ENCODE measurements at regions not wholly inside any gene's neighbourhood (a gene's known extent, or its start where the extent isn't known, plus 50 kb on each side); places are given as distances from the start of the nearest gene placed in this dataset.
A peak's percentile ranks its signal among the peaks of the same experiment; 100 is the strongest.

GRCh38 chr4:159950707-159951106 lies 847.8 kb downstream of the RAPGEF2 start:
- DNase-seq: peak; percentile 61

- DNase-seq: no peak
Measured at GRCh38 chr4:159966746-159967145, 863.9 kb downstream of the RAPGEF2 start.

GRCh38 chr4:159976871-159977482 lies 874.1 kb downstream of the RAPGEF2 start:
- peak; percentile 14 for DNase-seq

- DNase-seq: no peak
Measured at GRCh38 chr4:159977907-159978617, 875.2 kb downstream of the RAPGEF2 start.

GRCh38 chr4:159979351-159979750 lies 876.5 kb downstream of the RAPGEF2 start:
- no peak for DNase-seq

- no peak for DNase-seq
Measured at GRCh38 chr4:159979953-159980352, 877.1 kb downstream of the RAPGEF2 start.

GRCh38 chr4:159980826-159981468 lies 878.1 kb downstream of the RAPGEF2 start:
- DNase-seq: no peak

GRCh38 chr4:159981469-159981856 lies 878.6 kb downstream of the RAPGEF2 start:
- no peak for DNase-seq

- DNase-seq: no peak
Measured at GRCh38 chr4:159983082-159983481, 880.2 kb downstream of the RAPGEF2 start.

GRCh38 chr4:160009656-160010493 lies 907.0 kb downstream of the RAPGEF2 start:
- no peak for DNase-seq

- peak; percentile 21 for DNase-seq
Measured at GRCh38 chr4:160019936-160020335, 917.1 kb downstream of the RAPGEF2 start.

GRCh38 chr4:160020804-160021203 lies 917.9 kb downstream of the RAPGEF2 start:
- peak; percentile 80 for DNase-seq

GRCh38 chr4:160021870-160022269 lies 919.0 kb downstream of the RAPGEF2 start:
- no peak for DNase-seq

- peak; percentile 81 for DNase-seq
Measured at GRCh38 chr4:160026721-160027120, 923.8 kb downstream of the RAPGEF2 start.

- no peak for DNase-seq
Measured at GRCh38 chr4:160034501-160034900, 931.6 kb downstream of the RAPGEF2 start.

- DNase-seq: no peak
Measured at GRCh38 chr4:160038615-160039014, 935.7 kb downstream of the RAPGEF2 start.

- DNase-seq: no peak
Measured at GRCh38 chr4:160044693-160045092, 941.8 kb downstream of the RAPGEF2 start.

- DNase-seq: no peak
Measured at GRCh38 chr4:160082432-160083207, 979.7 kb downstream of the RAPGEF2 start.

- DNase-seq: no peak
Measured at GRCh38 chr4:160091631-160092030, 988.8 kb downstream of the RAPGEF2 start.

GRCh38 chr4:160100316-160100715 lies 997.4 kb downstream of the RAPGEF2 start:
- no peak for DNase-seq

- no peak for DNase-seq
Measured at GRCh38 chr4:160110891-160111290, 1008.0 kb downstream of the RAPGEF2 start.

- DNase-seq: no peak
Measured at GRCh38 chr4:160117686-160118085, 1014.8 kb downstream of the RAPGEF2 start.

All from OCI-M1 (cell line).